DMS153 treated with DMSO at 0.1 percent for 48 hours (cell line): ENCODE measurements at regions not wholly inside any gene's neighbourhood (a gene's known extent, or its start where the extent isn't known, plus 50 kb on each side); places are given as distances from the start of the nearest gene placed in this dataset.
"Not testable (repeated sequence)": the region's sequence is repeated elsewhere in the genome, so short reads cannot be mapped to it uniquely, and the experiment has no call there.

Experiments
- DNase-seq: peaks from one replicate; lab custom pipeline; 2025; ENCODE audit not compliant: unreplicated experiment; lab: John Stamatoyannopoulos, UW

DNA sequence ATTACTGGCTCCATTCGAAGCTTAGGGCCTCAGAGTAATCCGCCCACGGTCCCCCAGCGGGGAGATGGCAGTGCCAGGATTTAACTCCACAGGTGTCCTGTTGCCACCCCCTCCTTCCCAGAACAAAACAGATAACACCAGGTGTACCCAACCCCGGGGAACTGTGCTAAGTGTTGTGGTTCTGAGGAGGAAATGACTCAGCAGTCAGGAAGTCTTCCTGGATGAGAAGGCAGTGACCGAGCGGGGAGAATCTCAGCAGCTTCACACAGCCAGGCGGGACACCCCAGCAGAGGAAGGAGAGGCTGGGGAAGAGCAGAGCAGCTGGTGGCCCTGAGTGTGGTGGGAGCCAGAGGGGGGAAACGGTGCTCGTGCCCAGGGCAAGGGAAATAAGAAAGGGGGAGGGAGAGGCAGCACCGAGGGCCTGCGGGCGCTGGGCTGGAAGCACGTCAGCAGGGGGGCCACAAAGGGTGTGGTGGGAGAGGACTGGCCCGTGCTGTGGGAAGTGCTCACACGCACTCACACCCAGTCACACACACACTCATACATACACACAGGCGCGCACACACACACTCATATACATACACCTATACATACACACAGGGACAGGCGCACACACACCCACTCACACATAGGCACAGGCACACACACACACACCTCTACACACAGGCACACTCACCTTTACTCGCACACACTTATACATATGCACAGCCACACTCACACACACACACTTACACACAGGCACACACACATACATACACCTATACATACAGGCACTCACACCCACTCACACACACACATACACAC, 59.8 kb upstream of the CHST15 start:
- peak; percentile 89 for DNase-seq

GRCh38 chr10:124152139-124153022, 59.0 kb upstream of the CHST15 start:
- DNase-seq, result peak; percentile 62

- no peak for DNase-seq
These were observed 58.2 kb upstream of the CHST15 start for GRCh38 chr10:124151466-124152095.

GRCh38 chr10:124150807-124151417, 57.5 kb upstream of the CHST15 start:
- no peak for DNase-seq

DNA sequence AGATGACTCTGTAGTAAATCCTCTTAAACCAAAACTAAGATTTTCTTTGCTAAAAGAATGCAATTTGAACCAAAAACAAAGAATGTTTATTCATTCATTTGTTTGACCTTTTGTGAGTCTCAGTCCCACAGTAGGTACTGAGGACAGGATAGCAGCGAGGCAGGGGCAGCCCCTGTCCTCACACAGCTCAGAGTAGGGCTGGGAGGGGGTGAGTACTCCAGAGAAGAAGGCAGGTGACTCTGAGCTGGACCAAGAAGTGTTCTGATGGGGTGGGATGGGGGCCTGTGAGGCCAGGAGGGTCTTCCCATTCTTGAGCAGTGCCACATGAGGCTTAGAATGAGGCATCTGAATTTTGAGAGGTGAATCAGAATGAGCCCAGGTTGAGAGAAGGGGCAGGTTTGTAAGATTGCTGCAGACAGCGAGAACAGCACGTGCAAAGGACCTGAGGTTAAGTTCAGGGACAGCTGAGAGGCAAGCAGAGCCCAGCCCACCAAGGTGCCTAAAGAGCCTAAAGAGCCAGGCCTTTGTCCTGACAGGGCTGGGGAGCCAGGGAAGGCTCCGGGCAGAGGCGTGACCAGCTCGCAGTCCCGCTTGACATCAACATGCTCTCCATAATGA, 56.9 kb upstream of the CHST15 start:
- DNase-seq, result no peak

DNA sequence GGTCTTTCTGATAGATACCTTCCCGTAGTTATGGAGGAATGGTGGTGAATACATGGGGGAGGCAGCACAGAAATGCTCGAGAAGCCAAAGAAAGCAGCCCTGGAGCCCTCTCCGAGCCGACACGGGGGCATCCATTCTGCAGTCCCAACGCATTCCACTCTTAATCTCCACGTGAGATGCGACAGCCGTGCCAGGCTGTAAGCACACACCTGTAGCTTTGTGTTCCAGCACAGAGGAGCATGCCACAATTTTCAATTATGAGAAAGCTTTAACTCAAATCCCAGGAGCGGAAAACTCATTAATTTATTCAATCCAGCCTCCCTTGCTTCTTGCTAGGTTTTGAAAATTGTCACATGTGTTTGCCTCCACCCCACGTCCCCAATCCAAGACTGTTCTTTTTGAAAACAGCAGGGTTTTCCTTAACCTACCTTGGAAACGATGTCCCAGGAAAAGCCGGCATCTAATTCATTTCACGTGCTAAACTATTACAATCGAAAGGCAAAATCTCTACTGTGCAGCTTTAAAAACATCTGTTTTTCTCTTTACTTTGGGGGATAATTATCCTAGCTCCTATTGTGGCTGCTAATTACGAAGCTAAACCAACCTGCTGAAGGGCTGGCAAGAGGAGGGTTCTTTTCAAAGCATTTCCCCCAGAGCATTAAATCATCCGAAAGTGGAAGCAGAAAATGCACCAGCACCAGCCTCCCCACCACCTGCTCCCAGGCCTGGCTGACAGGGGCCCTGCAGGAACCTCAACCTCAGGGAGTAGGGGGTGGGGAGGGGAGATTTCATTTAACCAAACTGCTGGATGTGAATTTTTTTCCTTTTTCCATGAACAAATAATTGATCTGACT, 56.0 kb upstream of the CHST15 start:
- DNase-seq, result peak; percentile 81

GRCh38 chr10:124148509-124149188, 55.3 kb upstream of the CHST15 start:
- DNase-seq, result not testable (repeated sequence)

DNA sequence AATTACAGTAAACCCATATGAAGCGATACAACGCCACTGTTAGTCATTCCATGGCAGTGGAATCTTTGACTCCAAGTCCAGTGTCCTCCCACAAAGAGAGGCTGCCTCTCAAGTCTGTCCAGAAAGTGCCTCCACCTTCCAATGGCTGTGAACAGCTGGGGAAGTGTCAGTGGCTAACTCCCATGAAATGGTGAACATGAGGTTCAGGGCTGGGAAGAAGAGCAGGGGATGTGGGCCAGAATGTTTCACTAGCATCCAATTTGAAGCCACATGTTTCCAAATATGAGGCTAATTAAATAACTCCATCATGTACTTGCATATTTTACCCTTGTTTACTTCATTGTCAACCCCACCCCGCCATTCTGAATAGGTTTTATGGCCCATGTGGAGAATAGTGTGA, 53.1 kb upstream of the CHST15 start:
- DNase-seq, result no peak

DNA sequence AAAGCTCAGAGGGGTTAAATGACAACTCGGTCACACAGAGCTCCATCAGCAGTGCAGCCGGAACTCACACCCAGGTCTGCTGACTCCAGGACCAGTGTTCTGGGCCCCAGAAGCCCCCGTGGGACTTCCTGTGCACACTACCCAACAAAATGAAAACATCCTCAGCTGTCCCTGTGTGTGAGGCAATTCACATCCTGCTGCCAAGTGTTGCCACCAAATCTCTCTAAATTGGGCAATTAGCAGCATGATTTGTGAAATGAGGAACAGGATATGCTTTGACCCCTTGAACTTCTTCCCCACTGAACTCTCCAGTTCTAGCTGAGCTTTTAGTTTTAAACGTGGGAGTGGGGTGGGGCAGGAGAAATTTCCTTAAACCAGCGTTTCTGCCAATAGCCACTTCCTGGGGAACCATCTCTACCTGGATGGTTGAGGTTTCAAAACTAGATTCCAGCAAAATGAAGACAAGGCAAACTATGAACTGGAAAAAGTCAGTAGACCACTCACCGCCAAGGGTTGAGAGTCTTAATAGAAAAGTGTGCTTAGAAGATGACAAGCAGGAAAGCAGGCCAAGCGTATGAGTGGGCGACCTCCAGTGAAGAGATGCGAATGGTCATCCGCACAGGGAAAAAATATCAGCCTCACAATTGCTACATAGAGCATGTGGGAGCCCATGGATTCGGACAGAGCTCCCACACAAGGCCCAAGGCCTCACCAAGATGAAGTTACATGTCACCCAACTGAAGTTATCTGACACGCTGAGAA, 51.9 kb upstream of the CHST15 start:
- DNase-seq, result no peak

DNA sequence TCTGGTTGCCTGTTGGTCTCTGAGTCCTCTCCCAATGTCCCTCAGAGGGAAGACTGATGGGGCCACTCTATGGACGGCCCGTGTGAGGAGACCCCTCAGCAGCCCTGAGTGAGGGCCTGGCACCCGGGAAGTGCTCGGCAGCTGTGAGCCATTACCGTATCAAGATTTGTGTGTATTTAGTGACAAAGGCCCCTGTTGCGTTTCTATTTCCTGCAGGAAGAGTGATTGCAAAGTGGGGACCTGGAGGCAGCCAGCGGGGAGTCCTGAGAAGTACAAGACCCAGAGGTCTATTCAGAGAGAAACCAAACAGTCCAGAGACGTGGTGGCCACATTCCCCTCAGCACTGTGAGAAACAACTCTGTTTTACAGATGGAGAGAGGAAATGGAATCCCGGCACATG, 51.1 kb upstream of the CHST15 start:
- DNase-seq, result no peak

GRCh38 chr10:124143721-124144120, 50.3 kb upstream of the CHST15 start:
- DNase-seq, result no peak
